OCI-LY1 (cell line): ENCODE measurements at regions not wholly inside any gene's neighbourhood (a gene's known extent, or its start where the extent isn't known, plus 50 kb on each side); places are given as distances from the start of the nearest gene placed in this dataset.

Experiments
- H2AFZ ChIP-seq: fragments of 200-600 bp; sonication (generic), shearing (Covaris generic); 2 replicates; pipeline ENCODE4 v1.6.0; 2014; ENCODE audit warnings: antibody characterized with exemption, mild to moderate bottlenecking, low read length
- H3F3A ChIP-seq: fragments of 200-600 bp; sonication (generic), shearing (Covaris generic); 2 replicates; pipeline ENCODE4 v1.6.0; 2014; ENCODE audit warnings: mild to moderate bottlenecking, antibody characterized with exemption, low read length, moderate library complexity; ENCODE audit not compliant: insufficient read depth
- H3K27ac ChIP-seq: fragments of 200-600 bp; sonication (generic); 2 replicates; pipeline ENCODE4 v1.5.1; 2014; ENCODE audit warnings: low read length, mixed run types, mild to moderate bottlenecking, low read depth; ENCODE audit not compliant: poor library complexity, severe bottlenecking
- H3K27me3 ChIP-seq: fragments of 200-600 bp; sonication (generic); 2 replicates; pipeline ENCODE4 v1.6.0; 2014; ENCODE audit warnings: antibody characterized with exemption, mild to moderate bottlenecking, low read length, moderate library complexity; ENCODE audit not compliant: insufficient read depth
- H3K36me3 ChIP-seq: fragments of 200-600 bp; sonication (generic); 2 replicates; pipeline ENCODE4 v1.6.1; 2014; ENCODE audit warnings: mild to moderate bottlenecking, antibody characterized with exemption, low read length, moderate library complexity, mixed read lengths; ENCODE audit not compliant: insufficient read depth
- H3K4me1 ChIP-seq: fragments of 200-600 bp; sonication (generic); 2 replicates; pipeline ENCODE4 v1.5.1; 2014; ENCODE audit warnings: mild to moderate bottlenecking, low read length, moderate library complexity; ENCODE audit not compliant: insufficient read depth, severe bottlenecking
- H3K4me2 ChIP-seq: fragments of 200-600 bp; sonication (generic), shearing (Covaris generic); 2 replicates; pipeline ENCODE4 v1.6.1; 2014; ENCODE audit warnings: low read length
- H3K4me3 ChIP-seq: fragments of 200-600 bp; sonication (generic); 2 replicates; pipeline ENCODE4 v1.5.1; 2014; ENCODE audit warnings: low read length, low read depth, mild to moderate bottlenecking, mixed read lengths; ENCODE audit not compliant: poor library complexity, severe bottlenecking
- H3K79me2 ChIP-seq: fragments of 200-600 bp; shearing (Covaris generic); 2 replicates; pipeline ENCODE4 v1.6.1; 2016; ENCODE audit warnings: mixed run types, low read length, mixed read lengths; ENCODE audit not compliant: insufficient read depth
- H3K9ac ChIP-seq: fragments of 200-600 bp; sonication (generic), shearing (Covaris generic); 2 replicates; pipeline ENCODE4 v1.6.1; 2014; ENCODE audit warnings: mild to moderate bottlenecking, low read length, mixed read lengths
- H3K9me2 ChIP-seq: fragments of 200-600 bp; sonication (generic), shearing (Covaris generic); 2 replicates; pipeline ENCODE4 v1.6.1; 2014; ENCODE audit warnings: low read depth, mild to moderate bottlenecking, low read length, mixed read lengths
- H3K9me3 ChIP-seq: fragments of 200-600 bp; shearing (Covaris generic); 2 replicates; pipeline ENCODE4 v1.6.1; 2014; ENCODE audit warnings: low read length, mixed read lengths
- H4K20me1 ChIP-seq: fragments of 200-600 bp; sonication (generic), shearing (Covaris generic); 2 replicates; pipeline ENCODE4 v1.6.0; 2016; ENCODE audit warnings: mild to moderate bottlenecking, low read length; ENCODE audit not compliant: insufficient read depth
- CTCF ChIP-seq: fragments of 200-600 bp; sonication (generic), shearing (Covaris generic); IDR thresholded peaks from 2 replicates; pipeline ENCODE4 v1.5.1; 2017; ENCODE audit warnings: mild to moderate bottlenecking, antibody characterized with exemption, low read length, moderate library complexity, mixed read lengths
- EZH2 ChIP-seq: fragments of 200-600 bp; sonication (generic), shearing (Covaris generic); IDR thresholded peaks from 2 replicates; pipeline ENCODE4 v1.8.0; 2017; ENCODE audit warnings: borderline replicate concordance, mixed run types, mild to moderate bottlenecking, antibody characterized with exemption, low read length, moderate library complexity, mixed read lengths

GRCh38 chr4:134297765-134298164 is 96.2 kb upstream of the PABPC4L start:
- no peaks in the 10 kb centered on the region for H3K9me2 ChIP-seq
- no peaks in the 10 kb centered on the region for H3K27me3 ChIP-seq
- no peaks in the 10 kb centered on the region for H4K20me1 ChIP-seq
- no peak for TF ChIP-seq CTCF
- no peak for TF ChIP-seq EZH2
- H3K9me3 ChIP-seq, result no peaks in the 10 kb centered on the region
- no peak overlapping the region for H3K27ac ChIP-seq
- no peaks in the 10 kb centered on the region for H3K4me1 ChIP-seq
- H3K36me3 ChIP-seq, result no peaks in the 10 kb centered on the region
- no peaks in the 10 kb centered on the region for H3K79me2 ChIP-seq
- H3K9ac ChIP-seq, result no peak overlapping the region
- H3K4me3 ChIP-seq, result no peak overlapping the region
- H3K4me2 ChIP-seq, result no peak overlapping the region
- H2AFZ ChIP-seq, result no peak overlapping the region
- no peaks in the 10 kb centered on the region for H3F3A ChIP-seq

- no peak overlapping the region for H2AFZ ChIP-seq
- no peaks in the 10 kb centered on the region for H3K9me3 ChIP-seq
- H3K36me3 ChIP-seq, result no peaks in the 10 kb centered on the region
- H3K27ac ChIP-seq, result no peak overlapping the region
- H3K79me2 ChIP-seq, result no peaks in the 10 kb centered on the region
- H3F3A ChIP-seq, result no peaks in the 10 kb centered on the region
- TF ChIP-seq EZH2 (no peak), CTCF (no peak)
- no peaks in the 10 kb centered on the region for H3K4me1 ChIP-seq
- H4K20me1 ChIP-seq, result no peaks in the 10 kb centered on the region
- H3K9me2 ChIP-seq, result no peaks in the 10 kb centered on the region
- no peak overlapping the region for H3K9ac ChIP-seq
- no peak overlapping the region for H3K4me2 ChIP-seq
- no peak overlapping the region for H3K4me3 ChIP-seq
- no peaks in the 10 kb centered on the region for H3K27me3 ChIP-seq
Measured at GRCh38 chr4:134282680-134283079, 81.1 kb upstream of the PABPC4L start.

- H2AFZ ChIP-seq, result no peak overlapping the region
- H3K27ac ChIP-seq, result no peak overlapping the region
- H3K27me3 ChIP-seq, result no peaks in the 10 kb centered on the region
- H3K9me2 ChIP-seq, result no peaks in the 10 kb centered on the region
- H3F3A ChIP-seq, result no peaks in the 10 kb centered on the region
- no peak overlapping the region for H3K4me2 ChIP-seq
- H4K20me1 ChIP-seq, result no peaks in the 10 kb centered on the region
- no peak overlapping the region for H3K4me3 ChIP-seq
- no peaks in the 10 kb centered on the region for H3K9me3 ChIP-seq
- H3K36me3 ChIP-seq, result no peaks in the 10 kb centered on the region
- no peak overlapping the region for H3K9ac ChIP-seq
- no peaks in the 10 kb centered on the region for H3K4me1 ChIP-seq
- no peak for TF ChIP-seq CTCF
- no peak for TF ChIP-seq EZH2
- H3K79me2 ChIP-seq, result no peaks in the 10 kb centered on the region
Measured at GRCh38 chr4:134278675-134279074, 77.1 kb upstream of the PABPC4L start.
